Gastroesophageal sphincter (tissue), 4 donors: ENCODE measurements at regions not wholly inside any gene's neighbourhood (a gene's known extent, or its start where the extent isn't known, plus 50 kb on each side); places are given as distances from the start of the nearest gene placed in this dataset.

Source experiments
- ATAC-seq: fragments of 150-250 bp; one replicate; pipeline ENCODE4 v1.9.1; 2016; ENCODE audit warnings: mild to moderate bottlenecking, moderate library complexity
- H3K27ac ChIP-seq, 4 donors: fragments of 200-600 bp; sonication (generic) in 3 of 4; 1 replicate in 3 of 4; 2 replicates in 1 of 4; pipeline ENCODE4 v1.5.1; 2016 to 2019
- H3K27me3 ChIP-seq: fragments of 200-600 bp; sonication (generic); one replicate; pipeline ENCODE4 v1.5.1; 2019
- H3K36me3 ChIP-seq, 2 donors: fragments of 200-600 bp; sonication (generic); one replicate each; pipeline ENCODE4 v1.5.1; 2019; ENCODE audit warnings: control low read depth in 1 of 2
- H3K4me1 ChIP-seq, 3 donors: fragments of 200-600 bp; sonication (generic); 1 replicate in 2 of 3; 2 replicates in 1 of 3; pipeline ENCODE4 v1.5.1; 2016 to 2019; ENCODE audit warnings: control low read depth in 2 of 3
- H3K4me3 ChIP-seq, 2 donors: fragments of 200-600 bp; sonication (generic); one replicate each; pipeline ENCODE4 v1.5.1; 2019; ENCODE audit warnings: mild to moderate bottlenecking in 1 of 2, moderate library complexity in 1 of 2
- H3K9me3 ChIP-seq, 3 donors: fragments of 200-600 bp; sonication (generic); one replicate each; pipeline ENCODE4 v1.5.1; 2017 to 2019; ENCODE audit warnings: control low read depth in 2 of 3
- CTCF ChIP-seq, 4 experiments: fragments of 200-600 bp in 2 of 4; fragments of 450-650 bp in 2 of 4; sonication (generic) in 1 of 4; IDR thresholded peaks; one replicate each; pipeline ENCODE4 v1.5.1; 2017 to 2019; ENCODE audit warnings: antibody characterized with exemption in 4 of 4, mild to moderate bottlenecking in 2 of 4, moderate library complexity in 2 of 4
- EP300 ChIP-seq: sonication (generic); formaldehyde crosslinking; IDR thresholded peaks from one replicate; pipeline ENCODE4 v1.6.1; 2017; ENCODE audit warnings: antibody characterized with exemption, mild to moderate bottlenecking
- POLR2A ChIP-seq, 2 donors: fragments of 450-650 bp; IDR thresholded peaks; one replicate each; pipeline ENCODE4 v1.6.1; 2017; ENCODE audit warnings: antibody characterized with exemption in 2 of 2, mild to moderate bottlenecking in 2 of 2, moderate library complexity in 1 of 2
- POLR2AphosphoS5 ChIP-seq: sonication (generic); formaldehyde crosslinking; IDR thresholded peaks from one replicate; pipeline ENCODE4 v1.6.1; 2017; ENCODE audit warnings: antibody characterized with exemption
- WGBS, 2 donors: methylation state at CpG; one replicate each; pipeline ENCODE4 v1.1.5; 2018; ENCODE audit warnings: low coverage in 1 of 2; 5-methylcytosine and 5-hydroxymethylcytosine counted together

GRCh38 chr9:18343784-18344183 lies 130.2 kb upstream of the ADAMTSL1 start:
- no peak for ATAC-seq
- H3K36me3 ChIP-seq: no peaks in the 10 kb centered on the region
- H3K4me3 ChIP-seq: no peak overlapping the region
- TF ChIP-seq EP300 (no peak), POLR2AphosphoS5 (no peak), CTCF (IDR thresholded peaks at IDR 0.05) (no peak), POLR2A (IDR thresholded peaks at IDR 0.05) (no peak)
- H3K4me1 ChIP-seq: peaks cover 0 to 26% (median 2%) of the 10 kb centered on the region in 3 donors
- H3K27me3 ChIP-seq: no peaks in the 10 kb centered on the region
- H3K27ac ChIP-seq: no peak overlapping the region
- no peaks in the 10 kb centered on the region for H3K9me3 ChIP-seq
- WGBS, 2 donors: 90 to 100% methylated on average over 2 of the region's 2 CpGs

GRCh38 chr9:18346745-18347144 lies 127.2 kb upstream of the ADAMTSL1 start:
- WGBS, 2 donors: 71 to 100% methylated on average over 1 to 3 of the region's 3 CpGs
- H3K27ac ChIP-seq: peak overlapping the region in 2 of 4 donors; percentile 41 to 47

GRCh38 chr9:18347386-18348082 lies 126.4 kb upstream of the ADAMTSL1 start:
- ATAC-seq: no peak
- Histone ChIP-seq H3K4me1 (peaks cover 0 to 33% (median 2%) of the 10 kb centered on the region in 3 donors), H3K4me3 (no peak overlapping the region), H3K36me3 (no peaks in the 10 kb centered on the region), H3K27me3 (no peaks in the 10 kb centered on the region), H3K9me3 (no peaks in the 10 kb centered on the region), H3K27ac (peak overlapping the region in 2 of 4 donors; percentile 41 to 47)
- TF ChIP-seq POLR2AphosphoS5 (no peak), EP300 (no peak), POLR2A (IDR thresholded peaks at IDR 0.05) (no peak), CTCF (IDR thresholded peaks at IDR 0.05) (no peak)
- 34 to 67% methylated on average over 2 of the region's 2 CpGs for WGBS, 2 donors

More at GRCh38 chr9:18346745-18347144, 127.2 kb upstream of the ADAMTSL1 start:
- no peak for TF ChIP-seq POLR2AphosphoS5
- TF ChIP-seq CTCF (IDR thresholded peaks at IDR 0.05): no peak
- TF ChIP-seq EP300: no peak
- TF ChIP-seq POLR2A (IDR thresholded peaks at IDR 0.05): no peak
- ATAC-seq: no peak
- H3K36me3 ChIP-seq: no peaks in the 10 kb centered on the region
- no peaks in the 10 kb centered on the region for H3K9me3 ChIP-seq
- no peaks in the 10 kb centered on the region for H3K27me3 ChIP-seq
- H3K4me1 ChIP-seq: peaks cover 0 to 33% (median 2%) of the 10 kb centered on the region in 3 donors
- H3K4me3 ChIP-seq: no peak overlapping the region

GRCh38 chr9:18348083-18348475 lies 125.9 kb upstream of the ADAMTSL1 start:
- ATAC-seq: no peak
- Histone ChIP-seq H3K36me3 (no peaks in the 10 kb centered on the region), H3K27ac (peak overlapping the region in 2 of 4 donors; percentile 41 to 47), H3K4me3 (no peak overlapping the region), H3K27me3 (no peaks in the 10 kb centered on the region), H3K9me3 (no peaks in the 10 kb centered on the region), H3K4me1 (peaks cover 0 to 33% (median 2%) of the 10 kb centered on the region in 3 donors)
- TF ChIP-seq POLR2A (IDR thresholded peaks at IDR 0.05) (no peak), EP300 (no peak), POLR2AphosphoS5 (no peak)
- 52 to 66% methylated on average over 2 of the region's 2 CpGs for WGBS, 2 donors

- Histone ChIP-seq H3K27me3 (no peaks in the 10 kb centered on the region), H3K36me3 (no peaks in the 10 kb centered on the region), H3K4me1 (peaks cover 0 to 33% (median 2%) of the 10 kb centered on the region in 3 donors), H3K4me3 (no peak overlapping the region), H3K9me3 (no peaks in the 10 kb centered on the region), H3K27ac (no peak overlapping the region)
- no peak for ATAC-seq
- TF ChIP-seq CTCF (IDR thresholded peaks at IDR 0.05) (no peak), POLR2AphosphoS5 (no peak), EP300 (no peak), POLR2A (IDR thresholded peaks at IDR 0.05) (no peak)
- WGBS, 2 donors: 67 to 76% methylated on average over 3 of the region's 3 CpGs
Measured at GRCh38 chr9:18349530-18349929, 124.4 kb upstream of the ADAMTSL1 start.
